Stimulated activated naive CD8-positive, alpha-beta T cell treated with anti-CD3 and anti-CD28 coated beads, Interleukin-15, Interleukin-2, amounts not matched to agents 100 U/mL and 50 U/mL, for 24 hours (primary cell): ENCODE measurements at regions not wholly inside any gene's neighbourhood (a gene's known extent, or its start where the extent isn't known, plus 50 kb on each side); places are given as distances from the start of the nearest gene placed in this dataset.

Source experiments
- ATAC-seq: fragments of 150-1000 bp; cut with Tn5 transposase; one replicate; pipeline ENCODE4 v1.10.0; 2021
- DNase-seq: peaks from one replicate; pipeline ENCODE4 v3.0.0; 2021

GRCh38 chr9:26311463-26311995, 581.1 kb downstream of the CAAP1 start:
- no peak for ATAC-seq

DNA sequence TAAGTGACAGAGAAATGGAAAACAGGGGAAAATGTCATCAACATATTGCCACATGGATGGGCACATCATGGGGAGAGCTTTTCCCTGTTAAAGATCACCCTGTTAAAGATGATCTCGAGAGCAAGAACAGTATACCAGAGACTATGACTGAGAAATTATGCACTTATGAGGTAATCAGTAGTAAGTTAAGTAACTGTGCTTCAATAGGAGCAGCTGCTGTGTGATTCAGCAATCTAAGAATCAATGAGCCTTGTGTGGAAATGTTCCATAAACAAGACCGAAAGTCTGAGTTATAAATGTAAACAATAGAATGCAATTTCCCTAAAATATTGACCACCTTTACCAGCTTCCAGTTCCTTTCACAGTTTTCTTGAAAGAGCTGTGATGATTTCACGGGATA, 582.3 kb downstream of the CAAP1 start:
- ATAC-seq = no peak

More at GRCh38 chr9:26311463-26311995, 581.1 kb downstream of the CAAP1 start:
- DNase-seq = no peak

DNA sequence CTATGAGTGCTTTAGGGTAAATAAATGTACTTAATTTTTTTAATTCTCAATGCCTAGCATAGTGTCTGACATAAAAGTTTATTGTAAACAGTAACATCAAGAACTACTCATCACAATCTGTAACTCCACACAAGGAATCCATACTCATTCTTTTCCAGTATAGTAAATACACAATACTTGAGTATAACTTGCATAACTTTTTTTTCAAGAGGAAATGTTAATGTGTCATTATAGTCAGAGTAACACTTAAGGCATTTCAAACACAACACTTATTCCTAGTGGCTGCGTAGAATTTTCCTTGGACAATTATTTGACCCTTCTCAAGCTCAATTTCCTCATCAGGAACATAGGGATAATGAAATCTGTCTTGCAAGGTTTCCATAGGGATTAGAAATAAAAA, 584.3 kb downstream of the CAAP1 start:
- DNase-seq = no peak

More for the DNA sequence above, 582.3 kb downstream of the CAAP1 start:
- no peak for DNase-seq

GRCh38 chr9:26301659-26302058, 590.9 kb downstream of the CAAP1 start:
- ATAC-seq (no peak), DNase-seq (no peak)

More for the DNA sequence above, 584.3 kb downstream of the CAAP1 start:
- ATAC-seq = no peak

- ATAC-seq = no peak
- DNase-seq = no peak
Measured at GRCh38 chr9:26301046-26301445, 591.6 kb downstream of the CAAP1 start.

- ATAC-seq (no peak), DNase-seq (no peak)
Measured at GRCh38 chr9:26296910-26297572, 595.6 kb downstream of the CAAP1 start.

- ATAC-seq (no peak), DNase-seq (no peak)
Measured at GRCh38 chr9:26292943-26293342, 599.7 kb downstream of the CAAP1 start.

DNA sequence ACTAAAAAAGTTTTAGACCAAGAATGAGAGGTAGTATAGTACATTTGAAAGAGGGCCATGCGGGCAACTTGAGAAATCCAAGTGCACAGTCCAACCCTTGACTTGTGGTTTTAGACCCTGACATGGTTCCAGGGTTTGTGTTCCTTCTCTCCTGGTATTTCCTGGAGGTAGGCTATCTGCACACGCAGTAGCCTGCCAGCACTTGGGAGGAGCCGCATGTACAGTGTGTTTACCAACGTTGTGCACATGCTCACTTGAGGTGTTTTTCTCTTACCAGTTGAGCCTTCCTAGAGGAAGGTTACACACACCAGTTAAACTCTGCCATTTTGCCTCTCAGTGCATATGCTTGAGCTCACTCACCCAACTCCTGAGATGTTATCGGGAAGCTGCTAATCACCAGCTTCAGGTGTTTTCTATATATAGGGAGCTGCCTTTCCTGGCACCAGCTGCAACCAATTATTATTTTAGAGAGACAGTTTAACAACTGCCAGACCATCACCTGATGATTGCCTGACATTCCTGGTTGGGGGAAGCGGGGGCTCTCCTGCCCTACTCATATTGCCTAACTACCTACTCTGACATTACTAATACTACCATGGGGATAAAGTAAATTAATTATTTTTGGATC, 593.4 kb upstream of the TUSC1 start:
- DNase-seq (no peak), ATAC-seq (no peak)

DNA sequence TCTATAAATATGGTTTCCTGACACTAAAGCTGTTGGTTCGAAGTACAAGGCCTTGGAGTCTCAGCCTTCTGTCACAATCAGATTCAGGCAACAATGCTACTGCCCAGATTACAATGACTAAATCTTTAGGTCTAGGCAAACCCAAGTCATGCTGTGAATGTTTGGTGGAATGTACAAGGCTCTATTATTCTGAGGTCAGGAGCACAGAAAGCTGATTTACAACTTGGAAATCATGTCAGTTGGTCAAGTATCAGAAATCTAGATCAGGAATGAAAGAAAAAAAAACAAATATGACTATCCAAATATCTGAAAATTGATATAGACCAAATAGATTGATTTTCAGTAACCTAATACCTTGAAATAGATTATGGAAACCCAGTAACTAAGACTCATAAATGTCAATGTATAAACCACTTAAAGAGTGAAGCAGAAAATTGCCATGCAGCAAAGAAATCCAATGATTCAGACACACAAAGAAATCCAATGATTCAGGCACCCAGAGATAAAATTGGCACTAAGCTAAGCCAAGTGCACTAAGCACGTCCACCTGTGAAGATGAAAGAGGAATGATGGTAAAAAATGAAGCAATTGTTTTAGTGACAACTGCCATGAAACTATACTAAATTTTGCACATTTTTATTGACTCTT, 588.0 kb upstream of the TUSC1 start:
- ATAC-seq = no peak
- no peak for DNase-seq

DNA sequence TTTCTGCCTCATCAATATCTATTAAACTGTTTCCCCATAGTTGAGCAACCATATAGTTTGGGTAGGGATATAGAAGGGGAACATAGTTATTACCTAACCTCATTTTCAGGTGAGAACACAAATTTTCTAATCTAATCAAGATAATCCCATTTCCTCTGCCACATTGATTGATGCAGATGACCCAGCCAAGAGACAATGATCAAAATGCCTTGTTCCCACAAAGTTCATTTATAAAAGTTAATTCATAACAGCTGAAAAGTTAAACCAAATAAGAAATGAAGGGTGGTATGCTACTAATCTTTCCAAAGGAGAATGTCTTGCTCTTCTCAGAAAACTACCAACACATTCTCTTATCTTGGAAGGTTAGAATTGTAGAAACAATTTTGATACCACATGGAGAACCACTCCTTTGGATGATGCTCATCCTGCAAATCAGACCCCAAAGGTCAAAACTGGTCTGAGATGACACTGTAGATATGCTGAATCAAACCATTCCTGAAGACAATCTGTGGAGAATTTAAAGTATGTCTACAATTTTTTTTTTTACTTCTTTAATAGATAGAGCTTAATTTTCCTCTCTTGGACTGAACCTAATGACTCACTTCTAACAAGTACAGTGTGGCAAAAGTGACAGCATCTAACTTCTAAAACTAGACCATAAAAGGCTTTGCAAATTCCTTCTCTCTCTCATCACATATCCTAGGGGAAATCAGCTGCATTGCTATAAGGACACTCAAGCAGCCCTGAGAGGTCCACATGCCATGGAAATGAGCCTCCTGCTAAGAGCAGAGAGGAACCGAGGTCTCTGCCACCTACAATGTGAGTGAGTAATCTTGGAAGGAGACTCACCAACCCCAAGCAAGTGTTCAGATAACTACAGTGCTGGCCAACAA, 586.7 kb upstream of the TUSC1 start:
- DNase-seq (no peak), ATAC-seq (no peak)

- ATAC-seq (no peak), DNase-seq (no peak)
Measured at GRCh38 chr9:26263478-26263877, 585.2 kb upstream of the TUSC1 start.

GRCh38 chr9:26262421-26263107, 584.3 kb upstream of the TUSC1 start:
- no peak for DNase-seq
- no peak for ATAC-seq

- no peak for DNase-seq
Measured at GRCh38 chr9:26261503-26262330, 583.5 kb upstream of the TUSC1 start.

GRCh38 chr9:26260238-26260637, 582.0 kb upstream of the TUSC1 start:
- ATAC-seq = no peak
- DNase-seq = no peak

More at GRCh38 chr9:26261503-26262330, 583.5 kb upstream of the TUSC1 start:
- ATAC-seq = no peak

DNA sequence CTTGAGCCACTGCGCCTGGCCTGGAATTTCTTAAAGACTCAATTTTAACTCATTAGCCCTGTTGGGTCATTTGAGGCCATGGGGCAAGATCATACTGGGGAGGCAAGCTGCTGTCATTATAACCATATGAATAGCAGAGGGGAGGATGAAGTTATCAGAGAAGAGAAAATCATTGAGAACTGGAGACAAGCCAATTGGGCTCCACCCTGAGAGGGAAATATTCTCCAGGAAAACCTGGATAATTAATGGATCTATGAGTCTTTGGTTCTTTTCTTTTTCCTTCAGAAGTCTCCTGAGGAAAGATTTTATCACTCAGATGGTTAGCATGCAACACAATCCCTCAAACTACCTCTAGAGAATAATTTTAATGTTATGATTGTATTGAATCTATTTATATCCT, 569.6 kb upstream of the TUSC1 start:
- ATAC-seq (no peak), DNase-seq (no peak)

- ATAC-seq (no peak), DNase-seq (no peak)
Measured at GRCh38 chr9:26244661-26245451, 566.6 kb upstream of the TUSC1 start.

GRCh38 chr9:26243726-26244125, 565.5 kb upstream of the TUSC1 start:
- no peak for ATAC-seq
- DNase-seq = no peak

GRCh38 chr9:26243029-26243697, 564.9 kb upstream of the TUSC1 start:
- DNase-seq (no peak), ATAC-seq (no peak)

DNA sequence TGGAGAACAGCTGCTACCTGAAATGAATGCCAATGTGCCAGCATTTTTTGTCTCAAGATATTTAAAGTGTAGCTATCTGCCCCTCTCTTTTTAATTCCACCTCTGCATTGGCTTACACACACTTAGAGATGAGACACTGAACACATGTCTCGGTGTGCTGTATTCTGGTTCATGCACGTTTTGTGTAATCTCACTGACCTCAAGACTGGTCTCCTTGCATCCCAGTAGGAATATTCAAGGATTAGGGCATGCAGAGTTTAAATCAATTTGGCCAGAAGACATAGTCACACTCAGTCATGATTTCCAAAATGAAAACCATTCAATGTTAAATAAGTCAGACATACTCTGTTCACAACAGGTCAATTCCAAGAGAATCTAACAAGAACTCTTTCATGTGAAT, 561.8 kb upstream of the TUSC1 start:
- ATAC-seq (no peak), DNase-seq (no peak)
